HepG2 (cell line): ENCODE measurements at regions not wholly inside any gene's neighbourhood (a gene's known extent, or its start where the extent isn't known, plus 50 kb on each side); places are given as distances from the start of the nearest gene placed in this dataset.

Source experiments
- DR1 ChIP-seq: sonication (generic); formaldehyde crosslinking; IDR thresholded peaks from 2 replicates; pipeline ENCODE4 v1.8.0; 2021; ENCODE audit warnings: mild to moderate bottlenecking, missing genetic modification reagents, inconsistent platforms
- ELF3 ChIP-seq: IDR thresholded peaks from 2 replicates; pipeline ENCODE4 v1.6.1; 2016; ENCODE audit warnings: missing genetic modification reagents, missing compliant biosample characterization
- ETV6 ChIP-seq: sonication (generic); formaldehyde crosslinking; conservative IDR thresholded peaks from 2 replicates; pipeline ENCODE4 v1.4.0; 2020; ENCODE audit warnings: missing genetic modification reagents
- ZBTB20 ChIP-seq: sonication (generic); formaldehyde crosslinking; IDR thresholded peaks from 2 replicates; pipeline ENCODE4 v1.8.1; 2023; ENCODE audit warnings: missing genetic modification reagents, low read depth, mild to moderate bottlenecking, borderline replicate concordance
- ZNF451 ChIP-seq: sonication (generic); formaldehyde crosslinking; IDR thresholded peaks from 2 replicates; pipeline ENCODE4 v1.5.0; 2020; ENCODE audit warnings: mild to moderate bottlenecking, missing genetic modification reagents
- ZNF549 ChIP-seq: sonication (generic); formaldehyde crosslinking; IDR thresholded peaks from 2 replicates; pipeline ENCODE4 v1.5.0; 2020; ENCODE audit warnings: missing genetic modification reagents
- ZNF563 ChIP-seq: sonication (generic); formaldehyde crosslinking; IDR thresholded peaks from 2 replicates; pipeline ENCODE4 v1.8.0; 2022; ENCODE audit warnings: mild to moderate bottlenecking, moderate library complexity, missing genetic modification reagents
- ZNF782 ChIP-seq: sonication (generic); formaldehyde crosslinking; IDR thresholded peaks from 2 replicates; pipeline ENCODE4 v1.4.0; 2020; ENCODE audit warnings: missing genetic modification reagents, mild to moderate bottlenecking, borderline replicate concordance
- ZNF792 ChIP-seq: IDR thresholded peaks from 2 replicates; pipeline ENCODE4 v1.6.1; 2016
- TF ChIP-seq, protein P1 (sequence below): sonication (generic); formaldehyde crosslinking; IDR thresholded peaks from 2 replicates; pipeline ENCODE4 v1.4.0; 2020; ENCODE audit warnings: mild to moderate bottlenecking, missing genetic modification reagents, borderline replicate concordance
- TF ChIP-seq, protein P2 (sequence below): sonication (generic); formaldehyde crosslinking; conservative IDR thresholded peaks from 2 replicates; pipeline ENCODE4 v1.4.0; 2020; ENCODE audit warnings: mild to moderate bottlenecking, missing genetic modification reagents, moderate library complexity

DNA sequence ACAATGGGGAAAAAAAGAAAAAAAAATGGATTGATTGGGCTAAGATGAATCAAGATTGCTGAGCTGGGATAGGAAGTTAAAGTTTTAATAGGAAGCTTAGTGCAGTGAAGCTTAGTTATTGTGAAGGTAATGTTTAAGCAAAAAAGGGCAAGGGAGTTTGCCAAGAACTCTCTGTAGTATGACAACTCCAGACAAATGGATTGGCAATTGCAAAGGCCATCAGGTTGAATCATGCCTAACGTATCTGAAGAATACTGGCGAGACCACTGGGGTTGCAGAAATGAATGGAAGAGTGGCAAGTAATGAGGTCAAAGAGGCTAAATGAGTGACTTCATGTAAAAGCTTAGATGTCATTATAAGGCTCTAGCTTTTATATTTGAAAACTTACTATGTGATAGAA is 1654.0 kb downstream of the PCDH7 start (continued):
- TF ChIP-seq, protein P1, sequence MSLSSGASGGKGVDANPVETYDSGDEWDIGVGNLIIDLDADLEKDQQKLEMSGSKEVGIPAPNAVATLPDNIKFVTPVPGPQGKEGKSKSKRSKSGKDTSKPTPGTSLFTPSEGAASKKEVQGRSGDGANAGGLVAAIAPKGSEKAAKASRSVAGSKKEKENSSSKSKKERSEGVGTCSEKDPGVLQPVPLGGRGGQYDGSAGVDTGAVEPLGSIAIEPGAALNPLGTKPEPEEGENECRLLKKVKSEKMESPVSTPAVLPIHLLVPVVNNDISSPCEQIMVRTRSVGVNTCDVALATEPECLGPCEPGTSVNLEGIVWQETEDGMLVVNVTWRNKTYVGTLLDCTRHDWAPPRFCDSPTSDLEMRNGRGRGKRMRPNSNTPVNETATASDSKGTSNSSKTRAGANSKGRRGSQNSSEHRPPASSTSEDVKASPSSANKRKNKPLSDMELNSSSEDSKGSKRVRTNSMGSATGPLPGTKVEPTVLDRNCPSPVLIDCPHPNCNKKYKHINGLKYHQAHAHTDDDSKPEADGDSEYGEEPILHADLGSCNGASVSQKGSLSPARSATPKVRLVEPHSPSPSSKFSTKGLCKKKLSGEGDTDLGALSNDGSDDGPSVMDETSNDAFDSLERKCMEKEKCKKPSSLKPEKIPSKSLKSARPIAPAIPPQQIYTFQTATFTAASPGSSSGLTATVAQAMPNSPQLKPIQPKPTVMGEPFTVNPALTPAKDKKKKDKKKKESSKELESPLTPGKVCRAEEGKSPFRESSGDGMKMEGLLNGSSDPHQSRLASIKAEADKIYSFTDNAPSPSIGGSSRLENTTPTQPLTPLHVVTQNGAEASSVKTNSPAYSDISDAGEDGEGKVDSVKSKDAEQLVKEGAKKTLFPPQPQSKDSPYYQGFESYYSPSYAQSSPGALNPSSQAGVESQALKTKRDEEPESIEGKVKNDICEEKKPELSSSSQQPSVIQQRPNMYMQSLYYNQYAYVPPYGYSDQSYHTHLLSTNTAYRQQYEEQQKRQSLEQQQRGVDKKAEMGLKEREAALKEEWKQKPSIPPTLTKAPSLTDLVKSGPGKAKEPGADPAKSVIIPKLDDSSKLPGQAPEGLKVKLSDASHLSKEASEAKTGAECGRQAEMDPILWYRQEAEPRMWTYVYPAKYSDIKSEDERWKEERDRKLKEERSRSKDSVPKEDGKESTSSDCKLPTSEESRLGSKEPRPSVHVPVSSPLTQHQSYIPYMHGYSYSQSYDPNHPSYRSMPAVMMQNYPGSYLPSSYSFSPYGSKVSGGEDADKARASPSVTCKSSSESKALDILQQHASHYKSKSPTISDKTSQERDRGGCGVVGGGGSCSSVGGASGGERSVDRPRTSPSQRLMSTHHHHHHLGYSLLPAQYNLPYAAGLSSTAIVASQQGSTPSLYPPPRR (CRISPR knock-in tag), result no peak
- no peak for TF ChIP-seq ELF3 (CRISPR knock-in tag)
- no peak for TF ChIP-seq ZNF563
- no peak for TF ChIP-seq ZNF792
- TF ChIP-seq ZNF782, result no peak
- TF ChIP-seq ZNF549, result no peak
- TF ChIP-seq ZBTB20 (CRISPR knock-in tag), result no peak
- TF ChIP-seq, protein P2, sequence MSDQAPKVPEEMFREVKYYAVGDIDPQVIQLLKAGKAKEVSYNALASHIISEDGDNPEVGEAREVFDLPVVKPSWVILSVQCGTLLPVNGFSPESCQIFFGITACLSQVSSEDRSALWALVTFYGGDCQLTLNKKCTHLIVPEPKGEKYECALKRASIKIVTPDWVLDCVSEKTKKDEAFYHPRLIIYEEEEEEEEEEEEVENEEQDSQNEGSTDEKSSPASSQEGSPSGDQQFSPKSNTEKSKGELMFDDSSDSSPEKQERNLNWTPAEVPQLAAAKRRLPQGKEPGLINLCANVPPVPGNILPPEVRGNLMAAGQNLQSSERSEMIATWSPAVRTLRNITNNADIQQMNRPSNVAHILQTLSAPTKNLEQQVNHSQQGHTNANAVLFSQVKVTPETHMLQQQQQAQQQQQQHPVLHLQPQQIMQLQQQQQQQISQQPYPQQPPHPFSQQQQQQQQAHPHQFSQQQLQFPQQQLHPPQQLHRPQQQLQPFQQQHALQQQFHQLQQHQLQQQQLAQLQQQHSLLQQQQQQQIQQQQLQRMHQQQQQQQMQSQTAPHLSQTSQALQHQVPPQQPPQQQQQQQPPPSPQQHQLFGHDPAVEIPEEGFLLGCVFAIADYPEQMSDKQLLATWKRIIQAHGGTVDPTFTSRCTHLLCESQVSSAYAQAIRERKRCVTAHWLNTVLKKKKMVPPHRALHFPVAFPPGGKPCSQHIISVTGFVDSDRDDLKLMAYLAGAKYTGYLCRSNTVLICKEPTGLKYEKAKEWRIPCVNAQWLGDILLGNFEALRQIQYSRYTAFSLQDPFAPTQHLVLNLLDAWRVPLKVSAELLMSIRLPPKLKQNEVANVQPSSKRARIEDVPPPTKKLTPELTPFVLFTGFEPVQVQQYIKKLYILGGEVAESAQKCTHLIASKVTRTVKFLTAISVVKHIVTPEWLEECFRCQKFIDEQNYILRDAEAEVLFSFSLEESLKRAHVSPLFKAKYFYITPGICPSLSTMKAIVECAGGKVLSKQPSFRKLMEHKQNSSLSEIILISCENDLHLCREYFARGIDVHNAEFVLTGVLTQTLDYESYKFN (CRISPR knock-in tag), result no peak
- no peak for TF ChIP-seq DR1 (CRISPR knock-in tag)
- TF ChIP-seq ZNF451 (CRISPR knock-in tag), result no peak
- TF ChIP-seq ETV6 (CRISPR knock-in tag), result no peak
